GM06990 (cell line): ENCODE measurements at regions not wholly inside any gene's neighbourhood (a gene's known extent, or its start where the extent isn't known, plus 50 kb on each side); places are given as distances from the start of the nearest gene placed in this dataset.

Experiments used
- DNase-seq: peaks from one replicate; pipeline ENCODE4 v3.0.0-alpha.2; 2011; ENCODE audit not compliant: insufficient read length; ENCODE audit errors: extremely low read depth
- H3K27me3 ChIP-seq: replicated peaks from 2 replicates; pipeline ENCODE4 v1.6.0; 2011; ENCODE audit warnings: low read length; ENCODE audit not compliant: control insufficient read depth, insufficient read depth
- H3K36me3 ChIP-seq: 2 replicates; pipeline ENCODE4 v1.5.1; 2011; ENCODE audit warnings: low read length; ENCODE audit not compliant: control insufficient read depth, insufficient read depth
- H3K4me3 ChIP-seq: replicated peaks from 2 replicates; pipeline ENCODE4 v1.5.1; 2011; ENCODE audit warnings: low read depth, mild to moderate bottlenecking, control low read depth, low read length
- TF ChIP-seq, protein P1 (sequence below): IDR thresholded peaks from 2 replicates; pipeline ENCODE4 v1.5.1; 2011; ENCODE audit warnings: low read length, control low read depth, mild to moderate bottlenecking, inconsistent platforms; ENCODE audit not compliant: insufficient read depth, poor library complexity, severe bottlenecking

DNA sequence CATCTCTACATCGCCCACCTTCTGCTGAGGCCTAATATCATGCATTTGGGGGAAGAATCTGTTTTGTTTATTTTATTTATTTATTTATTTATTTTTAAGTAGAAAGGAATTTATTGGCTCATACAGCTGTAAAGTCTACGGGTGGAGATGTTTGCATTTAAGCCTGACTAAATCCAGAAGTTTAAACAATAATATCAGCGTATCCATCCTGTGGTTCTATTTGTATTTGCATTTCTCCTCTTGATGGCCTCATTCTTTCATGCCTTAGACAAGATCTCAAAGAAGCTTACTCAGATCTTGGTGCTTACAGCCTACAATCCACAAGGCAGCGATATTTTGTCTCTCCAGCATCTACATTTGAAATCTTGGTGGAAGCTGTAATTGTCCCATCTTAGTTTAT, 67.1 kb upstream of the CARD18 start:
- no peaks in the 10 kb centered on the region for H3K27me3 ChIP-seq
- TF ChIP-seq, protein P1, sequence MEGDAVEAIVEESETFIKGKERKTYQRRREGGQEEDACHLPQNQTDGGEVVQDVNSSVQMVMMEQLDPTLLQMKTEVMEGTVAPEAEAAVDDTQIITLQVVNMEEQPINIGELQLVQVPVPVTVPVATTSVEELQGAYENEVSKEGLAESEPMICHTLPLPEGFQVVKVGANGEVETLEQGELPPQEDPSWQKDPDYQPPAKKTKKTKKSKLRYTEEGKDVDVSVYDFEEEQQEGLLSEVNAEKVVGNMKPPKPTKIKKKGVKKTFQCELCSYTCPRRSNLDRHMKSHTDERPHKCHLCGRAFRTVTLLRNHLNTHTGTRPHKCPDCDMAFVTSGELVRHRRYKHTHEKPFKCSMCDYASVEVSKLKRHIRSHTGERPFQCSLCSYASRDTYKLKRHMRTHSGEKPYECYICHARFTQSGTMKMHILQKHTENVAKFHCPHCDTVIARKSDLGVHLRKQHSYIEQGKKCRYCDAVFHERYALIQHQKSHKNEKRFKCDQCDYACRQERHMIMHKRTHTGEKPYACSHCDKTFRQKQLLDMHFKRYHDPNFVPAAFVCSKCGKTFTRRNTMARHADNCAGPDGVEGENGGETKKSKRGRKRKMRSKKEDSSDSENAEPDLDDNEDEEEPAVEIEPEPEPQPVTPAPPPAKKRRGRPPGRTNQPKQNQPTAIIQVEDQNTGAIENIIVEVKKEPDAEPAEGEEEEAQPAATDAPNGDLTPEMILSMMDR, result no peak
- DNase-seq, result no peak
- H3K4me3 ChIP-seq, result no peak overlapping the region
- H3K36me3 ChIP-seq, result no peaks in the 10 kb centered on the region

DNA sequence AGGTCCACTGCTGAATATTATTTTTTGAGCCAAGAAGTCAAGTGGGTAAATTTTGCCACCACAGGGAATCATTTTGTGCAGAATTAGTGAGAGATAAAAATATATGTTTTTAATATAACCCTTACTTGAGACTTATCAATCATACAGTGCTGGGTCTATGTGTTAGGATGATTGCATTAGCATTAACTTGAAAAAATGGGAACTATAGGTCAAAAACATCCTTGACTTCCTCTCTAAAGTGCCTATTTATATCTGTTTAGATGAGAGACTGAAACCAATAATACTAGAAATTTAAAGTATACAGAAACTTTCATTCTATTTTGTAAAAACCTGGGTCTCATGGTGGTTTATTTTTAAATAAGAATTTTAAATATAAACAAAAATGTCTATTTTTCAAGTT, 65.1 kb upstream of the CARD18 start:
- no peak overlapping the region for H3K4me3 ChIP-seq
- TF ChIP-seq, protein P1, result no peak
- no peaks in the 10 kb centered on the region for H3K36me3 ChIP-seq
- no peak for DNase-seq
- no peaks in the 10 kb centered on the region for H3K27me3 ChIP-seq

DNA sequence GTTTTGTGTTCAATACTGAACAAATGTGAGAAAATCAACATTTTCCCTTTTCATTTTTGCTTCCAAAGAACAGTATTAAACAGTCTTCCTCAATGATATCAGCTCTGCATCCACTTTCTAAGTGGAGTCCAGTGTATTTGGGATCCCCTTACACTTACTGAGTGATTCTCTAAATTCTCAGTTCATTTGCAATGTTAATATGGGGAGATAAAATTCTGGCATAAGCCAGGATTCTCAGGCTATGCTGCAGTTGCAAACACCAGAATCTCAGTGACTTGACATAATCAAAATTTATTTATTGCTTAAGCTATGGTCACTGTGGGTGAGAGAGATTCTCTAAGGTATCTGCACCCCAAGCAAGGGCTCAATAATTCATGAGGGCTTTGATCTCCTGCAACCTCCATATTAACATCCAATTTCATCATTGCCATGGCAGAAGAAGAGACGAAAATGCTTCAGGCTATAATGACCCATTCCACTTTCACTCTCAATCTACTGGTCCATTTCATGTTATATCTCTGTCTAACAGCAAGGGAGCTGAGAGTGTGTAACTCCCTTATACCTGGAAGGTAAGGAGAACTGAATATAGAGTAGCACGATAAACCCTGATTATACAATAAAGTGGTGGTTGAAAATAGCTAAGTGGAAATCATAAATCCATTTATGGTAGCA, 64.1 kb upstream of the CARD18 start:
- no peak for DNase-seq
- no peaks in the 10 kb centered on the region for H3K36me3 ChIP-seq
- no peaks in the 10 kb centered on the region for H3K27me3 ChIP-seq
- TF ChIP-seq, protein P1, result no peak
- H3K4me3 ChIP-seq, result no peak overlapping the region

DNA sequence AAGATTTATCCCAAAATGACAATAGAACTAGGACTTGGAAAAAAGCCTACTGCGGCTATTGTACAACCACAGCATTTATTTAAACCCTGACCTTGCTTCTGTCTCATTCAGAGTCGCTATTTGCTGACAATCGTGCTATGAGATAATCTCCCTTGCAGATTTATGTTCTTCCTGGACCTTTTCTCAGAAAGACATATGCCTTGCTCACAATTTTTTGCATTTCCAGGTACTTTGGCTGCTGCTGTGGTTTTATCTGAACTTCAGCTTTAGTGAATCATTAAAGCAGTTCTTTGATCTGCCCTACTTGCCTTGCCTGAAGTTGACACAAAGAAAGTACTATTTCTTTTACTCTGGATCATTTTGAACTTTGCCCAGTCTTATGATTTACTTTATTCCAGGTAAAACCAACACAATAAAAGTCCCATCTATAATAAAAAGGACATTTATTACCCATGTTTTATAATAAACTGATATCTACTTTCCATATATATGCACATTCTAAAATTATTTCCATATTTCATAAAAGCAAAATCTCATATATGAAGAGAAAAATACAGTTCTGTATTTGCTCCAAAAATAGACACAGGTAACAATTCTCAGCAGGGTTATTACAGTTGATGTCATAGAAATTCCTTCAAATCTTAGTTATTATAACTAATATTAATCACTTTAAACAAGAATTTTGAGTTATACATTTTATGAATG, 63.4 kb upstream of the CARD18 start:
- TF ChIP-seq, protein P1, result no peak
- no peak overlapping the region for H3K4me3 ChIP-seq
- no peak for DNase-seq

DNA sequence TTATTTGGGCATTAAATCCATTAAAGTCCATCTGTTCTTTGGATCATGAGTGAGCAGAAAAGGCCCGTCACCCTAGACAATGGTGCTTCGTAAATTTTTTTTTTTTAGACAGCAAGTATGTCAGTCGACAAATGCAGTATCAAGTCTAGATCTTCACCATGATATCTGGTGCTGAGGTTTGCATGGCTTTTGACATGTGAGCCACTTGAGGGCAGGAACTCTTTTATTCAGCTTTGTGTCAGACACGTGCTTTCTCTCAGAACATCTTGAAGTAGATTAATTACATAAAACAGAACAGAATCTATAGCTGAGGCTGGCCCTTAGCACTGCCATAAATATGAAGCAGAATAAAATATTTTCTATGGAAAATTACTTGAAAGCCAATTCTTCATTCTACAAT, 62.9 kb upstream of the CARD18 start:
- TF ChIP-seq, protein P1, result no peak
- Histone ChIP-seq H3K36me3 (no peaks in the 10 kb centered on the region), H3K27me3 (no peaks in the 10 kb centered on the region), H3K4me3 (no peak overlapping the region)
- no peak for DNase-seq

More for the DNA sequence above, 63.4 kb upstream of the CARD18 start:
- no peaks in the 10 kb centered on the region for H3K27me3 ChIP-seq
- no peaks in the 10 kb centered on the region for H3K36me3 ChIP-seq
